HG03066 (cell line): ENCODE measurements at regions not wholly inside any gene's neighbourhood (a gene's known extent, or its start where the extent isn't known, plus 50 kb on each side); places are given as distances from the start of the nearest gene placed in this dataset.
"Not testable (repeated sequence)": the region's sequence is repeated elsewhere in the genome, so short reads cannot be mapped to it uniquely, and the experiment has no call there.

Source experiments
- ATAC-seq: cut with Tn5 transposase; IDR thresholded peaks from one replicate; pipeline ENCODE4 v1.9.1; 2021; ENCODE audit warnings: low read depth; ENCODE audit not compliant: unreplicated experiment

DNA sequence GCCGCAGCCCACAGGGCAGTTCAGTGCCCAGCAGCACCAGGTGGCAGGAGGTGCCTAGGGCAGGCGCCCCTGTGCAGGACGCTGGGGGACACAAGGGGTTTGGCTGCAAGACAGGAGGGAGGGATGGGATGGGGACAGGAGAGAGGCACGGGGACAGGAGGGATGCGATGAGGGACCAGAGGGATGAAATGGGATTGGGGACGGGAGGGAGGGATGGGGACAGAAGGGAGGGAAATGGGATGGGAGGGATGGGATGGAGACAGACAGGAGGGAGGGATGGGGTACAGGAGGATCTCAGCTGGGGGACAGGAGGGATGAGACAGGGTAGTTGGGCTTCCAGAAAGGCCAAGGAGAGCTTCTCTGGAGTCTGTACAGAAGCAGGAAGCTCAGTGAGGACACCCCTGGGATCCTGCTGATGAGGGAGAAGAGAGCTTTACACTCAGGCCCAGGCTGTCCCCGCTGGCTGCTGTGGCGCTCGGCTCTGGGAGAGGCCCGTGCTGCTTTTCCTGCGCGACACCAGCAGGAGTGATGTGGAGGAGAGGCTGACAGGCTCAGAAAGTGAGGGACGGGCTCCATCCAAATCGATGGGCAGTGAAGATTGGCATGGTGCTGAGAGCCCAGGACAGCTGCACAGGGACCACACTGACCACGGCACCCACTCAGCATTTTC lies 400.8 kb downstream of the SMOC2 start:
- ATAC-seq = no peak

DNA sequence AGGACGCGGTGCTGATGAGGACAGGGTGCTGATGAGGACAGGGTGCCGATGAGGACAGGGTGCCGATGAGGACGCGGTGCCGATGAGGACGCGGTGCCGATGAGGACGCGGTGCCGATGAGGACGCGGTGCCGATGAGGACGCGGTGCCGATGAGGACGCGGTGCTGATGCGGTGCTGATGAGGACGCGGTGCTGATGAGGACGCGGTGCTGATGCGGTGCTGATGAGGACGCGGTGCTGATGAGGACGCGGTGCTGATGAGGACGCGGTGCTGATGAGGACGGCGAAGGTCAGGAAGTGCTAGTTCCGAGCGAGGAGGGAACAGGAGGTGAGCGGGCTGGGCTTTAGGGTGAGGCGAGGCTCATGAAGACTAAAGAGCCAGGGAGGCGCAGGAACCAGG lies 399.9 kb downstream of the SMOC2 start:
- not testable (repeated sequence) for ATAC-seq

DNA sequence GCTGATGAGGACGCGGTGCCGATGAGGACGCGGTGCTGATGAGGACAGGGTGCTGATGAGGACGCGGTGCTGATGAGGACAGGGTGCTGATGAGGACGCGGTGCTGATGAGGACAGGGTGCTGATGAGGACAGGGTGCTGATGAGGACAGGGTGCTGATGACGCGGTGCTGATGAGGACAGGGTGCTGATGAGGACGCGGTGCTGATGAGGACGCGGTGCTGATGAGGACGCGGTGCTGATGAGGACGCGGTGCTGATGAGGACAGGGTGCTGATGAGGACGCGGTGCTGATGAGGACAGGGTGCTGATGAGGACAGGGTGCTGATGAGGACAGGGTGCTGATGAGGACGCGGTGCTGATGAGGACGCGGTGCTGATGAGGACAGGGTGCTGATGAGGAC lies 399.3 kb downstream of the SMOC2 start:
- not testable (repeated sequence) for ATAC-seq

DNA sequence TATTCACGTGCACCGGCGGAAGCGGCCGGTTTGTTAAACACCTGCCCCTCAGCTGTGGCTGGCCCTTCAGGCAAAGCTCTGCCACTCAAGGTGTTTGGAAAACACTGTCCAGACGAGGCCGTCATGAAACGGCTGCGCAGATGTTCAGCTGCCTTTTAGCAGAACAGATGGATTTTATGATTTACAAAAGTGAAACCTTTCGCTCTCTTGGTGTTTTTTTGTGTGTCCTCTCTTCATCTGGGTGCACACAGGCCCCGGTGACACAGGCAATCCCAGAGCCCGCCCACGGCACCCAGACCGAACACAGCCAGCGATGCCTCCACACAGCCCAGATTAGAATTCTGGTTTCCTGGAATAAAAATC lies 397.0 kb downstream of the SMOC2 start:
- ATAC-seq = no peak

DNA sequence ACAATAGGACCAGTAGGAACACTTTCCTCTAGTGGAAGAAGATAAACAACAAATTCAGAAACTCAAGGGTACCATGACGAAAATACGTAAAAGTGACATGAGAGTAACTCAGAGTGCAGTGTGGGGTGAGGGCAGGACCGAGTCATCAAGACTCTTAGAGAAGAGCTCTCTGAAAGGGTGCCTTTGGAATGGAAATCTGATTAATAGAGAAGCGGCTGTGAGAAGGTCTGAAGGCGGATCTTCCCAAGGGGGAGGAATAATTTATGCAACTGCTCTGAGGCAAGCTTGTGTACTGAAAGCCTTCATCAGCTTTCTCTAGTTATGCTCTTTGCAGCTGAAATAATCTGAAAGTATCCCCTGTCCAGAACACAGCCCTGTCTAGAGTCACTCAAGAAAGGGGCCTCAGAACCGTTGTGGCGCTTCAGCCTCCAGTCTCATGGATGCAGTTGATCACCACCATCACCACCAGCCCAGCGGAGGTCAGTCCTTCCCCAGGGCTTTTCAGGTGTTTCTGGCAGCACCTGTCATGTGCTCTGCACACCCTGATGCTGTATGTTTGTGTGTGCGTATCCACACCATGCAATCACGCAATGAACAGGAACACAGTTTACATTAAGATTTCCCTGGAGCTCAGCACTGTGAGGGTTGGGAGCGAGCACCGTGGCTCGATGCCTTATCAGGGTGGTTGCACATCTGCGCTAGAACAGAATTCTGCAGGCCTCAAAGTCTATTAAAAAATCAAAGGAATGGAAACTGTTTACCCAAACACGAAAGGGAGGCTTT lies 396.5 kb downstream of the SMOC2 start:
- no peak for ATAC-seq

DNA sequence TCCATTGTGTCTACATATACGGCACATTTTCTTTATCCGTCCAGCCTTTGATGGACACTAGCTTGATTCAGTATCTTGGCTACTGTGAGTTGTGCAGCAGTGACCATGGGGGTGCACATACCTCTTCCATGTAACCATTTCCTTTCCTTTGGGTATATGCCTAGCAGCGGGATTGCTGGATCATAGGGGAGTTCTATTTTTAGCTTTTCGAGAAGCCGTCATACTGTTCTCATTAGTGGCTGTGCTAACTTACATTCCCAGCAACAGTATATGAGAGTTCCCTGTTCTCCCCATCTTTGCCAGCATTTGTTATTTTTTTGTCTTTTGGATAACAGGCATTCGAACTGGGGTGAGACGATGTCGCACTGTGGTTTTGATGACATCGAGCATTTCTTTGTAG lies 395.0 kb downstream of the SMOC2 start:
- no peak for ATAC-seq

DNA sequence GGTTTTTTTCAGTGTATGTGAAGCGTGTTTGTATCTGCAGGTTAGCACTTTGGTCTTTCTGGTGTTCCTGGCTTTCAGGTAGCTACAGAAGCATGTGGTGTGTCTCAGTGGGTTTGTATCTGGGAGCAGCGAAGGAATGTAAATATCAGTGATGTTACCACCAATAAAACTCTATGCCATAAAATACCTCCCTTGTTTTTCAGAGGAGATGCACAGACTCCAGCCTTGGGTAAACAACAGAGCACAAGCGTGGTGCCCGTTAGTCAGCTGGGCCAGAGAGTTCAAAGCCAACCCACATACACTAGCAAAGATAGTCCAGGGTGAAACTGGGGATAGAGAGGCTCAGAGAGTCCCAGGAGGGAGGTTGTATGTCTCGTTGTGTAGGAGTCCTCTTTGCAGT lies 393.8 kb downstream of the SMOC2 start:
- no peak for ATAC-seq

DNA sequence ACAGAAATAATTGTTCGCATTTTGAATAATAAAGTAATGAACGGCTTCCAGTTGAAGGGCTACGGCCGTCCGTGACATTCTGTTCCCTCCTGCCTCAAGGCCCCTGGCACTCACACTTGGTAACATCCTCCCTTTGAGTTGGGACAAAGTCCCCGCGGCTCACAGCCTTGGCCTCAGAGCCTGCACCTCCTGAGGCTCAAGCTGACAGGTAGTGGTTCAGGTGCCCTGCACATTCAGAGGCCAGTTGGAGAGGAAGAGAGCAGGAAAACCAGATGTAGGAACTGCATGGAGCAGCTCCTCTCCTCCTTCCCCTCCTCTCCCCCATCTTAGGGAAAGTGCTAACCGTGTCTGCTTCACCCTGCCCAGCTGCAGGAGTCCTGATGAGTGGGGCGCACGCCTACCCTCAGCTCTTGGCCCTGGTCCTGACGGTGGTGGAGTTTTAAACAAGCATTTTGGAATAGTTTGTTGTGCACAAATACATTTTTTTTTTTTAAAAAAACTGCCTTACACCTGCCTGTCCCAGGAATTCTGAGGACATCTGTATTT lies 393.1 kb downstream of the SMOC2 start:
- no peak for ATAC-seq

DNA sequence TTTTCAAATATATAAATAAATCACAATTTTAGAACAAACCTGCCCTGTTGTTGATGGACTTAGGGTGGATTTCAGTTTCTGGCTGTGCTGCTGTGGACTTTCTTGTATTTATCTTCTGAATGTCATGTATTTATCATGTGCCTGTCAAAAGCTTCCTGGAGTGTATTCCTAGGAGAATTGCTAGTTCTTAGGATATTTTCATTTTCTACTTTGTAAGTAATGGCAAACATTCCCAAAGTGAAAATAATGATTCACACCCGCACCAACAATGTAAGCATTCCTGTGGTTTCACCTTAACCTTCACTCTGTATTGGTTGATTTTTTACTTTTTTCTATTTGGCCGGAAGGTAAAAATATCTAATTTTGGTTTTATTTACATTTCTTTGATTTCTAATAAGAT lies 387.8 kb downstream of the SMOC2 start:
- ATAC-seq = no peak

DNA sequence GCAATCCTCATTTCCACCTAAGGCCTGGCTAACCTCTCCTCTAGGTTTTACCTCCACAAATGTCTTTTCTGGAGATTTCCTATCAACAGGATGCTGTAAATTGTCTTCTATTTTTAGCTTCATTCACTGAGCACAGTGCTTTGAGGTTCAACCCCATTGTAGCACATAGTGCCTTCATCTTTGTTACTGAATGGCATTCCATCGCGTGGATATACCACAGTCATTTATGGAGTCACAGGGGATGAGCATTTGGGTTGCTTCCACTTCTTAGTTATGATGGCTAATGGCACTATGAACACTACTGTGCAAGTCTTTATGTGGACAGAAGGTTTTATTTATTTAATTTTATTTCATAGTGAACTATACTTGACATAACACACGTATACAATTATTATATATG lies 387.1 kb downstream of the SMOC2 start:
- ATAC-seq = no peak

DNA sequence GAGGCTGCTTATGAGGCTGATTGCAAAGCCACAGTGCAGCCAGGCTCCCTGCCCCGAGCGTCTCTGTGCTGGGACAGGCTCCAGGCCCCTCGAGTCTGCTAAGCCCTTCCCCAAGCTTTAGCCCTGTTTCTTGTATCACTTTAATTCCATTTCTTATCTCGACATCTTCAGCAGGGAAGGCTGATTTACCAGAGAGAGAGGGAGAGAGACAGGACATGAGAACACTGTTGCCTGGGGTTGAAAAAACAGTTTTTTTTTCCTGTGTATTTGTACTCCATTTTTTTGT lies 386.5 kb downstream of the SMOC2 start:
- ATAC-seq = no peak

DNA sequence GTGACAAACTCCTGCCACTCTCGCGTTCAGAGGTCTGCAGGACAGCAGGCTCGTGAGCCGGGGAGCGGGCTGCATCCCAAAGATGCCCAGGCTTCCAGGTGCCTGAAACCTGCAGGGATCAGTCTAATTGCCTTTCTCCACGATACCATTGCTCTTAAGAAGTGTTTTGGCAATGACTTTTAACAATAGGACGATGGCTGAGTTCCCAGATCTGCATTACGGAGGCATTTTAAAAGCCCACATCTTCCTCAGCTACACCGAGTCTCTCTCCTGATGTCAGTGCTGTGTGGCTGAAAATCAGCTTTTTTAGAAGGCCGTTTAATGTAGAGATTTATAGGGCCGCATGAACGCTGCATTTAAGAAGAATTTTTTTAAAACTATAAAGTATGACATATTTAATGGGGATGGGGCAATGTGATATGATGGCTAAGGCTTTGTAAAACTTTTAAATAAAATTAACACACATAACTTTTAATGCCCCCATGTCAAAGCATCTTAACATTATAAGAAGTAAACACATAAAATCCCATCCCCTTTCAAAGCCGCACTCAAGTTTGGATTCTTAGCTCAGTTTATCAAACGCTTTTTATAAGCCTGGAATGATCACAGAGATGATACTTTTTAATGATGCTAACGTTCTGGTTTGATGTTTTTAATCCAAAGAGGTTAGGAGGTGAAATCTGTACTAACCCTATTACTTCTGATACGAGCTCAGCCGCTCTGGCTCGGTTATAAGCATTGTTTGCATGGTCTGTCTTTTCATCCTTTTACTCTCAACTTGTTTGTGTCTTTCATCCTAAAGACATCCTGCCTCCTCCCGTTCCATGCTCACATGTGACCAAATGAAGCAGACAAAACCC lies 386.0 kb downstream of the SMOC2 start:
- ATAC-seq = no peak

DNA sequence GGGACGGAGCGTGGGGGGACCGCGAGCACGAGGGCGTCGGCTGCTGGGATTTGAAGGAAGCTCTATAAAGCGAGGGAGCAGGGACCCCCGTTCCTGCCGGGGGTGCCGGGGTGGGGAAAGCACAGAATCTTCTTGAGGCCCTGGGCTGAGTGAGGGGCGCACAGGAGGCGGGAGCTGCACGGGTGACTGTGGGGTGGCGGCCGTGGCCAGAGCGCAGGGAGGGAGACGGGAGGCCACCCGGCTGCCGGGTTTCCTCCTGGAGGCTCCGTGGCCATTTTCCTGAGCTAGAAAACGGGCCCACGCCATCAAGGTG lies 385.1 kb downstream of the SMOC2 start:
- ATAC-seq = no peak

DNA sequence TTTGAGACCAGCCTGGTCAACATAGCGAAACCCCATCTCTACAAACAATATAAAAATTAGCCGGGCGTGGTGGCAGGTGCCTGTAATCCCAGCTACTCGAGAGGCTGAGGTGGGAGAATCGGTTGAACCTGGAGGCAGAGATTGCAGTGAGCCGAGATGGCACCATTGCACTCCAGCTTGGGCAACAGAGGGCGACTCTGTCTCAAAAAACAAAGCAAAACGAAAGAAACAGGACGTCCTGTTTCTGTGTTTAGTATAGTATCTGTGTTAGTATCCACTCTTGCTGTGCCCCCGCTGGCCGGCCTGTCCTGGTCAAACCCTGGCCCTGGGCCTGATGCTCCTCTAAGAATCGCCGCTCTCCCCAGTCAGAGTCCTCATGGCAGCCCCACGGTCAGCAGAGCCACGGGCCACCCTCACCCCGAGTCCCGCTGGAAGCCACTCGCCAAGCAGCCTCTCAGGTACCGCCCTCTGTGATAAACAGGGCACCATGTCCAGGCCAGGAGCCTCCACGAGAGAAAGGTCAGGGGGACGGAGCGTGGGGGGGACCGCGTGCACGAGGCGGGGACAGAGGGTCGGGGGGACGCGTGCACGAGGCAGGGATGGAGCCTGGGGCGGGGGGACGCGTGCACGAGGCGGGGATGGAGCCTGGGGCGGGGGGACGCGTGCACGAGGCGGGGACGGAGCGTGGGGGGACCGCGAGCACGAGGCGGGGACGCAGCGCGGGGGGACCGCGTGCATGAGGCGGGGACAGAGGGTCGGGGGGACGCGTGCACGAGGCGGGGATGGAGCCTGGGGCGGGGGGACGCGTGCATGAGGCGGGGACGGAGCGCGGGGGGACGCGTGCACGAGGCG lies 384.5 kb downstream of the SMOC2 start:
- no peak for ATAC-seq

DNA sequence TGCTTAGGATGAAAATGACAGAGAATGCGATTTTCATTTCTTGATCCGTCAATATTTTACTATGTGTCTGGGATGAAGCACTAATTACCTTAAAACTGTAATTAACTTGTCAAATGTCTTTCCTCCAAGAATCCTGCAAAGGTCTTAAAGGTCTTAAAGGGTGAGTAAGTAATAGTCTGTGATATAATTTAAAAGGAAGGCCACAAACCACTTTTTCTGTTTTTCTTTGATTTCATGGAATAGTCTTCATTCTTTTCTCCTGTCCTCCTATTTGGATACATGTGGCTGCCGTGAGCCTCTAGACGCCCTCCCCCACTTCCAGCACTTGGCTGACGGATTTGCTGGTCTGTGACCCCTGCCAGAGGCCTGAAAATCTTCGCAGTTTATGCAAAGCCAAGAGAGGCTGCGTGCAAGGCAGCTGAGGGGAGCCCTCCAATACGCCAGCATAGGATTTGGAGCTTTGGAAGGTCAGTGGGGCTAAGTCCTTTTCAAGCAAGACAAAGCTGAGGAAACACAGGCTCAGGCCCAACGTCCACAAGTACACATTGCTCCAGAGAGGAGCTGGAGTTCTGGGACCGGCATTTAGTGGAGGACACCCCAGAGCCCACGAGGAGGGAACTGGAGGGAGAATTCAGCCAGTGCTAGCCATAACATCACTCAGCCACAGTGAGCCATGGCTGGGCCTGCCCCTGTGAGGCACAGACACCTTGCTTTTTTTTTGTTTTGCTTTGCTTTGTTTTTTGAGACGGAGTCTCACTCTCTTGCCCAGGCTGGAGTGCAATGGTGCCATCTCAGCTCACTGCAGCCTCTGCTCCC lies 382.6 kb downstream of the SMOC2 start:
- no peak for ATAC-seq

DNA sequence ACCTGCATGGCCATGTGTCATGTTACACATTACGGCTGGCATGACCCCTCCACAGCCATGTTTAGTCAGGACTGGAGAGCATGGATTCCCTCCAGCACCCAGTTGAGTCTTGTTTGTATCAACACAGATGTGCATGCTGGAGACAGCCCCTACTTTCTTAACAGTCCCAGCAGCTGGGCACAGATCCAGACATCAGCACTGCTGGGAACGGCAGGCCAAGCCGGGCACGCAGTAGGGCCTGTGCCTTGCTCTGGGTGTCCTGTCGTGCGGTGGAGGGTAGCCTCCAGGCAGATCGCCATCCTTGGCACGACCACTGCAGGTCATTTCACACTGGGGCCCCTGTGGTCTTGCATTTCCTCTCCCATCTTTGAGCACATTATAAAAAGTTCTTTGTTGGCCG lies 381.4 kb downstream of the SMOC2 start:
- no peak for ATAC-seq

DNA sequence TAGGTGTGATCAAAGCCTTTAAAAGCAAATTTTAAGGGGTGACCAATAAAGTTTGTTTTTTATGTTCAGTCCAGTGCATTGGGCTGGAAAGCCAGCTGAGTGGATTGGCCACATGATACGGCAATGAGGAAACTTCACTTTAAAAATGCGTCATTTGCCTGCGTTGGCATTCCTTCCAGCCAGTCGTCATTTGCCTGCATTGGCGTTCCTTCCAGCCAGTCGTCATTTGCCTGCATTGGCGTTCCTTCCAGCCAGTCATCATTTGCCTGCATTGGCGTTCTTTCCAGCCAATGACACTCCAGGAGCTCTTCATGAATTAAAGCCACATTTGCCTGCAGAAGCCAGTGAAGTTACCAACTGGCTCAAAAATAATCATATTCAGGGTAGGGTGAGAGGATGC lies 378.6 kb downstream of the SMOC2 start:
- ATAC-seq = no peak

DNA sequence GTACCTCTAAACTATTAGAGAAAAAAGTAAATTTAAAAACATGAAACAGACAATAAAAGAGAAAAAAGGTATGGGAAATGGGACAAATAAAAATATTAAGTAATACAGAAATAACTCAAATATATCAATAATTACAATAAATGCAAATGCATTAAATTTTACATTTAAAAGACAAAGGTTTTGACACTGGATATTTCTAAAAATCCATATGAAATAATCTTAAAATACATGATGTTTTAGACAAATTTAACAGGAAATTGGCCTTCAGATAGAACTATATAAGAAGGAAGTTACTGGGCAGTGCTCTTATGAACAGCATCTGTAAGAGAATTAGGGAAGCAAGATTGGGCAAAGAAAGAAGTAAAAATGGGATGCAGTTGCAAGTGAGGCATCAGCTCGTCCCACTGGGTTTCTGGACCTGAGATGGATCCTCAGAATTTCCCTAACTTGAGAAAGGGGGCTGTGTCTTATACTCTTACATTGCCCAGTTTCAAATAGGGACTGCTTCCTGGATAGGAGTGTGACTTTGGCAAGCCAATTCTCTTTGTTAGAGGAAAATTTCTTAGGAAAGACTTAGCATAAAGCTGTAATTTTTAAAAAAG lies 376.7 kb downstream of the SMOC2 start:
- ATAC-seq = no peak

DNA sequence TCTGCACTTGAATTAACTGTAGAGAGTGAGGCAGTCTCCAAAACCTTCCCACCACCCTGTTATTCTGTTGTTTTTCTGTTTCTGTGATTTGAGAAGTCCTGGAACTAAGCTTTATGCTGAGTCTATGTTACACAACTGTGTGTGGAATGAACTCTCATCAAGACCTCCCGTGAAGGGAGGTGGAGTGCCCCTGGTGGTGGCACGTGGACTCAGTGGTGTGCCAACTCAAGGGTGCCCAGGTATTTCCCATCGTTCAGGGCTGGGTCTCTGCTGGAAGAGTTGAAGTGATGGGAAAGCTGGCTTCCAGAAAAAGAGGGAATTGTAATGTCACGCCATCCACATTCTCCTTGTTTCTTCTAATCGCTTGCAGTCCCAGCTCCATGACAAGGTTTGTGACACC lies 374.2 kb downstream of the SMOC2 start:
- ATAC-seq = no peak

DNA sequence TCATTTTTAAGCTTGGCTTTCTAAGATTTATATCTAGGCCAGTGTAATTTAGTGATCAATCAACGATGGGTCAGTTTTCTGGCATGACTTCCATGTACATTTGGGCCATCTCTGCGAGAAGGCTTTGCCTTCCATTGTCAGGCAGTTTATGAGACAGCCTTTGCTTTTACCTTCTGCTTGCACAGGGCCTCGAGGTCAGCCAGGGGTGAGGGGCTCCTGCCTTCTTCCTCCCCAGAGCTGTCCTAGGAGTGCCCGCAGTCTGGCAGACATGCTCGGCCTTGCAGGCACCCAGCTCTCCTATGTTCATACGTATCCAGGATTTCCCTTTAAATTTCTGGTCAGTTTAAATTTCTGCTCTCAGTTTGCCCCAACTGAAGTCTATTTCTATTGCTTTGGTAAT lies 367.2 kb downstream of the SMOC2 start:
- ATAC-seq = no peak
